Heart right ventricle (tissue), 16 donors: ENCODE measurements at regions not wholly inside any gene's neighbourhood (a gene's known extent, or its start where the extent isn't known, plus 50 kb on each side); places are given as distances from the start of the nearest gene placed in this dataset.
A peak's percentile ranks its signal among the peaks of the same experiment; 100 is the strongest.

Source experiments
- ATAC-seq, 8 donors: fragments of 200-7000 bp; cut with Tn5 transposase; one replicate each; pipeline ENCODE4 v1.9.1; 2020; ENCODE audit warnings: mild to moderate bottlenecking in 8 of 8, moderate library complexity in 8 of 8, moderate number of reproducible peaks in 1 of 8
- DNase-seq, 2 donors: peaks; one replicate each; pipeline ENCODE4 v3.0.0-alpha.2; 2020
- H3K27ac ChIP-seq, 10 donors: fragments of 200-600 bp; sonication (generic) in 2 of 10; one replicate each; pipeline versions ENCODE4 v1.5.0 to v1.8.0; 2020 to 2022; ENCODE audit warnings: mild to moderate bottlenecking in 3 of 10
- H3K27me3 ChIP-seq, 7 donors: fragments of 200-600 bp; one replicate each; pipeline ENCODE4 v1.8.0; 2021 to 2022; ENCODE audit warnings: mild to moderate bottlenecking in 2 of 7
- H3K36me3 ChIP-seq, 9 donors: fragments of 200-600 bp; sonication (generic) in 1 of 9; one replicate each; pipeline versions ENCODE4 v1.5.0 to v1.8.0; 2020 to 2022; ENCODE audit warnings: mild to moderate bottlenecking in 2 of 9
- H3K4me1 ChIP-seq, 9 donors: fragments of 200-600 bp; sonication (generic) in 1 of 9; one replicate each; pipeline versions ENCODE4 v1.5.0 to v1.8.0; 2020 to 2022; ENCODE audit warnings: mild to moderate bottlenecking in 4 of 9
- H3K4me3 ChIP-seq, 10 donors: fragments of 200-600 bp; sonication (generic) in 2 of 10; one replicate each; pipeline versions ENCODE4 v1.5.0 to v1.8.0; 2020 to 2022; ENCODE audit warnings: mild to moderate bottlenecking in 7 of 10, moderate library complexity in 2 of 10
- H3K9me3 ChIP-seq, 11 donors: fragments of 200-600 bp in 10 of 11; sonication (generic) in 2 of 11; one replicate each; pipeline versions ENCODE4 v1.5.0 to v1.8.0; 2013 to 2022; ENCODE audit warnings: mild to moderate bottlenecking in 2 of 11, control low read depth in 1 of 11, moderate library complexity in 1 of 11
- WGBS, 2 donors: extraction: QIAGEN DNeasy Blood & Tissue Kit; methylation state at CpG; one replicate each; pipeline ENCODE4 v1.1.7; 2013; ENCODE audit warnings: inconsistent platforms in 1 of 2; 5-methylcytosine and 5-hydroxymethylcytosine counted together
- intact Hi-C, 10 donors: fragments of 100-400 bp; cut with DNase I; formaldehyde crosslinking; loops; one replicate each; pipeline versions ENCODE4 v1.11.1 to v1.14.2; 2022
- TF ChIP-seq, protein P1 (sequence below), 9 donors: fragments of 200-600 bp; sonication (generic) in 2 of 9; IDR thresholded peaks; one replicate each; pipeline versions ENCODE4 v1.5.0 to v1.8.0; 2021 to 2022; ENCODE audit warnings: antibody characterized with exemption in 9 of 9, mild to moderate bottlenecking in 5 of 9, moderate library complexity in 1 of 9
- donor health status: Arrhythmogenic right ventricular cardiomyopathy.
- donor health status: ischemic (EF 13 %, LVEDD 7.1; RV severe dilation, severe dysfunction).
- donor health status: healthy with polysubstance abuse.
- donor health status: DM: no; HTN: yes; CAD: no.
- donor health status: DM: no; HTN: no; CAD: no.
- donor health status: ischemic (EF 25% LVEDD 6.9; RV normal size, moderate dysfunction).
- donor health status: ischemic (EF 25% LVEDD 5.7; RV mildly dilated, moderate dysfunction).
- donor health status: healthy.
- donor health status: DM: yes; HTN: yes; CAD: no.
- donor health status: Ischemic cardiomyopathy.
- donor health status: ischemic (EF 35%, LVEDD 5.7; RV mildly dilated, moderate dysfunction).
- donor health status: nonischemic (EF 11% LVEDD 7.7; RV severe dilation, severe dysfunction).
- donor health status: DM: yes; HTN: yes; CAD: no.
- donor health status: PGD.
- donor health status: ischemic (EF 29% LVEDD 5.4; RV normal size, mild dysfunction).
- donor health status: nonischemic (EF 23%, LVEDD 6.1; RV moderate dilation, normal function).

GRCh38 chrX:109299091-109299490 is 182.8 kb downstream of the GUCY2F start:
- Histone ChIP-seq H3K9me3 (no peaks in the 10 kb centered on the region), H3K27ac (no peak overlapping the region), H3K27me3 (peaks cover 0 to 37% (median 0%) of the 10 kb centered on the region in 7 donors), H3K4me1 (no peaks in the 10 kb centered on the region), H3K36me3 (no peaks in the 10 kb centered on the region), H3K4me3 (no peak overlapping the region)
- TF ChIP-seq, protein P1, sequence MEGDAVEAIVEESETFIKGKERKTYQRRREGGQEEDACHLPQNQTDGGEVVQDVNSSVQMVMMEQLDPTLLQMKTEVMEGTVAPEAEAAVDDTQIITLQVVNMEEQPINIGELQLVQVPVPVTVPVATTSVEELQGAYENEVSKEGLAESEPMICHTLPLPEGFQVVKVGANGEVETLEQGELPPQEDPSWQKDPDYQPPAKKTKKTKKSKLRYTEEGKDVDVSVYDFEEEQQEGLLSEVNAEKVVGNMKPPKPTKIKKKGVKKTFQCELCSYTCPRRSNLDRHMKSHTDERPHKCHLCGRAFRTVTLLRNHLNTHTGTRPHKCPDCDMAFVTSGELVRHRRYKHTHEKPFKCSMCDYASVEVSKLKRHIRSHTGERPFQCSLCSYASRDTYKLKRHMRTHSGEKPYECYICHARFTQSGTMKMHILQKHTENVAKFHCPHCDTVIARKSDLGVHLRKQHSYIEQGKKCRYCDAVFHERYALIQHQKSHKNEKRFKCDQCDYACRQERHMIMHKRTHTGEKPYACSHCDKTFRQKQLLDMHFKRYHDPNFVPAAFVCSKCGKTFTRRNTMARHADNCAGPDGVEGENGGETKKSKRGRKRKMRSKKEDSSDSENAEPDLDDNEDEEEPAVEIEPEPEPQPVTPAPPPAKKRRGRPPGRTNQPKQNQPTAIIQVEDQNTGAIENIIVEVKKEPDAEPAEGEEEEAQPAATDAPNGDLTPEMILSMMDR (IDR thresholded peaks at IDR 0.05): no peak
- intact Hi-C loops: no loop called here
- DNase-seq (no peak), ATAC-seq (no peak)
- 53 to 73% methylated on average over 2 of the region's 2 CpGs for WGBS, 2 donors

GRCh38 chrX:109294097-109294814 is 187.6 kb downstream of the GUCY2F start:
- H3K4me3 ChIP-seq: no peak overlapping the region
- intact Hi-C loops: no loop called here
- TF ChIP-seq, protein P1 (IDR thresholded peaks at IDR 0.05): no peak
- H3K27ac ChIP-seq: no peak overlapping the region
- H3K9me3 ChIP-seq: peaks cover 0 to 6% (median 0%) of the 10 kb centered on the region in 11 donors
- DNase-seq: no peak
- no peaks in the 10 kb centered on the region for H3K4me1 ChIP-seq
- no peak for ATAC-seq
- H3K27me3 ChIP-seq: peaks cover 0 to 23% (median 0%) of the 10 kb centered on the region in 7 donors
- WGBS, 2 donors: 60 to 62% methylated on average over 4 of the region's 4 CpGs
- H3K36me3 ChIP-seq: no peaks in the 10 kb centered on the region

DNA sequence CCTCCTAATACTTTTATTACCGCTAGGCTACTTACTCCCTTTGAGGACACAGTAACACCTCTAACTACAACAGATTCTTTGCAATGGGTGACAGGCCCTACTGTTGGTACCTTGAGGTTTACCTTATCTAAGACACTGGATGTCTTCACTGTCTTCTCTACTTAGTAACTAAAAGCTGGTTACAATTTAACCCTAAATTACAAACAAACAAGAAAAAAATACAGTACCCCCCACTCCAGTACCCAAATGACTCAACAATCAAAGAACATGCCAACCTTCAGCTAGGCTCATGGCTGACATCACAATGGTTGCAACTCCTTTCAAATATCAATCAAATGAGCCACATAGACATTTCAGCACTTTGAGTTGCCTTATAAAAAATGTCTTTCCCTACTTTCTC is 198.0 kb downstream of the GUCY2F start:
- 89 to 100% methylated on average over 1 of the region's 1 CpG for WGBS, 2 donors
- Histone ChIP-seq H3K9me3 (no peaks in the 10 kb centered on the region), H3K4me3 (no peak overlapping the region), H3K27ac (no peak overlapping the region), H3K4me1 (peaks cover 0 to 4% (median 0%) of the 10 kb centered on the region in 9 donors), H3K36me3 (no peaks in the 10 kb centered on the region), H3K27me3 (peaks cover 0 to 24% (median 0%) of the 10 kb centered on the region in 7 donors)
- intact Hi-C loops: no loop called here
- ATAC-seq: no peak
- DNase-seq: no peak
- TF ChIP-seq, protein P1 (IDR thresholded peaks at IDR 0.05): no peak

DNA sequence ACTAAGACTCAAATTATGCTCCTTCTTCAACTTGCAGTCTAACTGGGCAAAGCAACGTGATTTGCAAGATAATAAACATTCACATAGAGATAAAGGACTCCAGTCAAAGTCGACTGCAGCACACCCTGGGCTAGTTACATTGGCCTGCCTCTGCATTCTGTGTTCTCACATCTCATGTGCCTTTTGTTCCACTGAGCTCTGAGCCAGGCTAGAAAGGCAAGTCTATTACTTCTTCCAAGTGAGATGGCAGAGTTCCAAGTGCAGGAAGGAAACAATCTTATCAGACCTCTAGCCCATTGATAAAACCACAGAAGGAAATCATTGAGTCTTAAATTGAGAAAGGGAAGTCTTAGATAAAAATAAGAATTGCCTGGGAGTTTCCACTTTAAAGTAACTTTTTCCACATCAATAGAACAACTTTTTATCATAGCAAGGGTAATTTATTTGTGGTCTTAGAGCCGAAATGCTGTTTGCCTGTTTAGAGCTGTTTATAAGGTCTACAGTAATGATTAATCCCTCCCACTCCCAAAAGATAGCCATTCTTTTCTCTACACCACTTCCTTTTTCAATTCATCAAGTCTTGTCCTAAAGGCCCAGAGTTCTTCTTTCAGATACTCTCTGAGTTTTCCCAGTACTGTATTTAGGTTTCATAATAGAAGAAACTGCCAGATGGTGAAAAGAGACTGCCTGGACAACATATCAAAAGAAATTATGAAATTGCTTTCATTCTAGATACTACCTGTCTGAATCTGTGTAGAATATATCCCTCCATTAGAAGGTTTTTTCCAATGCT is 200.2 kb downstream of the GUCY2F start:
- H3K9me3 ChIP-seq: no peaks in the 10 kb centered on the region
- H3K36me3 ChIP-seq: no peaks in the 10 kb centered on the region
- peaks cover 0 to 24% (median 0%) of the 10 kb centered on the region in 7 donors for H3K27me3 ChIP-seq
- peak in 1 of 2 donors; percentile 23 for DNase-seq
- 5 to 6% methylated on average over 3 of the region's 3 CpGs for WGBS, 2 donors
- TF ChIP-seq, protein P1 (IDR thresholded peaks at IDR 0.05): no peak
- H3K27ac ChIP-seq: no peak overlapping the region
- no peak overlapping the region for H3K4me3 ChIP-seq
- peak in 6 of 8 donors; percentile 26 to 69 (median 50) for ATAC-seq
- H3K4me1 ChIP-seq: peaks cover 0 to 4% (median 0%) of the 10 kb centered on the region in 9 donors
- intact Hi-C loops: no loop called here
